A549 (cell line): ENCODE measurements at regions not wholly inside any gene's neighbourhood (a gene's known extent, or its start where the extent isn't known, plus 50 kb on each side); places are given as distances from the start of the nearest gene placed in this dataset.

Experiments
- ATAC-seq, 2 experiments: fragments of 200-7000 bp in 1 of 2; fragments of >200 bp in 1 of 2; cut with Nextera tagmentation in 1 of 2; cut with Tn5 transposase in 1 of 2; 3 replicates each; pipeline versions ENCODE4 v1.8.0 to v1.9.1; 2018 to 2020; ENCODE audit warnings: mild to moderate bottlenecking in 1 of 2, moderate library complexity in 1 of 2
- CTCF ChIA-PET: fragments of 300-600 bp; sonication (Branson Sonifier 250); formaldehyde crosslinking; extraction: SDS; loops from one replicate; lab custom pipeline; 2021; ENCODE audit warnings: antibody characterized with exemption, inconsistent platforms; lab: Yijun Ruan, JAX
- POLR2A ChIA-PET: fragments of 350-600 bp; formaldehyde crosslinking; extraction: SDS; loops from one replicate; lab custom pipeline; 2021; ENCODE audit warnings: antibody characterized with exemption, inconsistent platforms; lab: Yijun Ruan, JAX
- DNase-seq, 2 experiments: peaks; one replicate each; pipeline versions ENCODE4 v3.0.0 to v3.0.0-alpha.2; 2011 to 2016; ENCODE audit warnings: low read depth in 1 of 2, low spot score in 1 of 2
- FAIRE-seq: peaks from 2 replicates; lab custom pipeline; 2011; peaks lifted over from hg19 to GRCh38; lab: Jason Lieb, UNC
- H3K27ac ChIP-seq, 2 experiments: fragments of >200 bp; sonication (Bioruptor Twin); formaldehyde crosslinking; 3 replicates each; pipeline ENCODE4 v1.5.1; 2016 to 2017
- H3K4me1 ChIP-seq: fragments of >200 bp; sonication (Bioruptor Twin); formaldehyde crosslinking; 3 replicates; pipeline ENCODE4 v1.6.1; 2016
- H3K4me2 ChIP-seq: fragments of >200 bp; sonication (Bioruptor Twin); formaldehyde crosslinking; 3 replicates; pipeline ENCODE4 v1.6.1; 2016
- H3K4me3 ChIP-seq: fragments of >200 bp; sonication (Bioruptor Twin); formaldehyde crosslinking; 3 replicates; pipeline ENCODE4 v1.5.1; 2016
- H3K9me3 ChIP-seq: fragments of >200 bp; sonication (Bioruptor Twin); formaldehyde crosslinking; 3 replicates; pipeline ENCODE4 v1.6.1; 2016
- BHLHE40 ChIP-seq: IDR thresholded peaks from 2 replicates; pipeline ENCODE4 v1.6.1; 2012; ENCODE audit warnings: low read depth, low read length, inconsistent platforms
- CHD4 ChIP-seq: fragments of 200-600 bp; sonication (generic); IDR thresholded peaks from 2 replicates; pipeline ENCODE4 v1.6.1; 2016; ENCODE audit warnings: antibody characterized with exemption, mild to moderate bottlenecking, borderline replicate concordance
- E2F6 ChIP-seq: IDR thresholded peaks from 2 replicates; pipeline ENCODE4 v1.6.1; 2012; ENCODE audit warnings: low read depth, borderline replicate concordance
- EHF ChIP-seq: fragments of 250-450 bp; sonication (Bioruptor Pico); IDR thresholded peaks from 2 replicates; pipeline ENCODE4 v1.5.0; 2020; ENCODE audit warnings: mild to moderate bottlenecking
- EHMT2 ChIP-seq: fragments of 200-600 bp; sonication (generic); IDR thresholded peaks from 2 replicates; pipeline ENCODE4 v1.6.1; 2016; ENCODE audit warnings: antibody characterized with exemption, low read depth, mild to moderate bottlenecking, moderate library complexity
- EP300 ChIP-seq, 2 experiments: fragments of >200 bp; sonication (Bioruptor Twin); formaldehyde crosslinking; IDR thresholded peaks; 2 replicates in 1 of 2; 3 replicates in 1 of 2; pipeline ENCODE4 v1.6.1; 2016 to 2017
- FOSL2 ChIP-seq, 2 experiments: fragments of 450-650 bp in 1 of 2; fragments of >200 bp in 1 of 2; sonication (Bioruptor Twin) in 1 of 2; formaldehyde crosslinking; IDR thresholded peaks; 2 replicates each; pipeline versions ENCODE4 v1.5.0 to v1.6.1; 2016 to 2020; ENCODE audit warnings: mild to moderate bottlenecking in 1 of 2, moderate library complexity in 1 of 2
- FOXS1 ChIP-seq: fragments of 250-450 bp; sonication (Bioruptor Pico); IDR thresholded peaks from 2 replicates; pipeline ENCODE4 v1.5.0; 2020; ENCODE audit warnings: mild to moderate bottlenecking, moderate library complexity
- HDAC2 ChIP-seq: fragments of 200-600 bp; sonication (generic); IDR thresholded peaks from 2 replicates; pipeline ENCODE4 v1.6.1; 2016
- HES2 ChIP-seq: fragments of >200 bp; sonication (Bioruptor Twin); formaldehyde crosslinking; IDR thresholded peaks from 2 replicates; pipeline ENCODE4 v1.6.1; 2016
- KDM1A ChIP-seq: fragments of 200-600 bp; sonication (generic); IDR thresholded peaks from 2 replicates; pipeline ENCODE4 v1.6.1; 2016; ENCODE audit warnings: low read depth, mild to moderate bottlenecking
- KDM5A ChIP-seq: fragments of 200-600 bp; sonication (generic); IDR thresholded peaks from 2 replicates; pipeline ENCODE4 v1.6.1; 2016; ENCODE audit warnings: antibody characterized with exemption, mild to moderate bottlenecking
- MAX ChIP-seq: IDR thresholded peaks from 2 replicates; pipeline ENCODE4 v1.6.1; 2012
- MAZ ChIP-seq: fragments of 150-350 bp; IDR thresholded peaks from 2 replicates; pipeline ENCODE4 v1.6.1; 2014; ENCODE audit warnings: antibody characterized with exemption, low read depth, low read length, borderline replicate concordance
- MYC ChIP-seq: IDR thresholded peaks from 2 replicates; pipeline ENCODE4 v1.6.1; 2012; ENCODE audit warnings: mild to moderate bottlenecking, inconsistent platforms, low read length, improper control_type of control experiment, borderline replicate concordance
- NFE2L2 ChIP-seq: fragments of 150-350 bp; conservative IDR thresholded peaks from 2 replicates; pipeline ENCODE4 v1.6.1; 2014; ENCODE audit warnings: low read length
- NPAS2 ChIP-seq: fragments of 250-450 bp; sonication (Bioruptor Pico); IDR thresholded peaks from 2 replicates; pipeline ENCODE4 v1.8.0; 2022; ENCODE audit warnings: mild to moderate bottlenecking, moderate library complexity, borderline replicate concordance
- NR3C1 ChIP-seq: fragments of >200 bp; sonication (Bioruptor Twin); formaldehyde crosslinking; IDR thresholded peaks from 3 replicates; pipeline ENCODE4 v1.6.1; 2017
- PHF8 ChIP-seq: fragments of 200-600 bp; sonication (generic); IDR thresholded peaks from 2 replicates; pipeline ENCODE4 v1.6.1; 2016; ENCODE audit warnings: low read depth, mild to moderate bottlenecking, antibody characterized with exemption, moderate library complexity, borderline replicate concordance
- POLR2AphosphoS2 ChIP-seq: conservative IDR thresholded peaks from 2 replicates; pipeline ENCODE4 v1.6.1; 2012; ENCODE audit warnings: low read length, improper control_type of control experiment, inconsistent platforms
- SMC3 ChIP-seq: fragments of >200 bp; sonication (Bioruptor Twin); formaldehyde crosslinking; IDR thresholded peaks from 3 replicates; pipeline ENCODE4 v1.6.1; 2018; ENCODE audit warnings: inconsistent platforms
- SREBF2 ChIP-seq: fragments of 450-650 bp; IDR thresholded peaks from 2 replicates; pipeline ENCODE4 v1.6.1; 2014; ENCODE audit warnings: mild to moderate bottlenecking, moderate library complexity
- TFCP2L1 ChIP-seq: fragments of 250-450 bp; sonication (Bioruptor Pico); IDR thresholded peaks from 2 replicates; pipeline ENCODE4 v1.5.0; 2021; ENCODE audit warnings: mild to moderate bottlenecking
- TP53 ChIP-seq: fragments of 250-450 bp; sonication (Bioruptor Pico); IDR thresholded peaks from 2 replicates; pipeline ENCODE4 v1.5.0; 2021; ENCODE audit warnings: mild to moderate bottlenecking, moderate library complexity
- ZC3H11A ChIP-seq: fragments of 450-650 bp; IDR thresholded peaks from 2 replicates; pipeline ENCODE4 v1.6.1; 2014; ENCODE audit warnings: antibody characterized with exemption, mild to moderate bottlenecking
- ZNF302 ChIP-seq: fragments of 250-450 bp; sonication (Bioruptor Pico); IDR thresholded peaks from 2 replicates; pipeline ENCODE4 v1.9.0; 2021; ENCODE audit warnings: inconsistent platforms, mild to moderate bottlenecking, moderate library complexity
- ZSCAN20 ChIP-seq: fragments of 250-450 bp; sonication (Bioruptor Pico); IDR thresholded peaks from 2 replicates; pipeline ENCODE4 v1.8.0; 2022; ENCODE audit warnings: mild to moderate bottlenecking, moderate library complexity
- WGBS: methylation state at CpG from one replicate; pipeline ENCODE4 v1.1.6; 2017; ENCODE audit errors: missing lambda C conversion rate; 5-methylcytosine and 5-hydroxymethylcytosine counted together

GRCh38 chr7:32395168-32395567 lies 95.0 kb downstream of the LSM5 start:
- Histone ChIP-seq H3K27ac (no peak overlapping the region), H3K4me1 (no peaks in the 10 kb centered on the region), H3K9me3 (no peaks in the 10 kb centered on the region; the same call in 2 of the 3 replicates), H3K4me3 (no peak overlapping the region), H3K4me2 (no peak overlapping the region)
- no peak for FAIRE-seq
- ChIA-PET CTCF (interaction anchor here (0.9 kb wide), 1 partner anchor 34 kb away, joined by 3 read pairs; no protein-coding TSS in a partner anchor), POLR2A (no interaction called here)
- no peak for ATAC-seq
- no peak for TF ChIP-seq EHF (CRISPR knock-in tag)
- no peak for TF ChIP-seq NPAS2 (CRISPR knock-in tag)
- no peak for TF ChIP-seq HES2
- TF ChIP-seq CHD4: no peak
- no peak for TF ChIP-seq ZNF302 (CRISPR knock-in tag)
- no peak for TF ChIP-seq FOSL2 (IDR thresholded peaks at IDR 0.05)
- no peak for TF ChIP-seq FOSL2 (CRISPR knock-in tag; IDR thresholded peaks at IDR 0.05)
- TF ChIP-seq SMC3: no peak
- no peak for TF ChIP-seq PHF8
- no peak for TF ChIP-seq E2F6
- no peak for DNase-seq
- 36% methylated on average over 1 of the region's 1 CpG for WGBS

GRCh38 chr7:32393861-32394260 lies 96.3 kb downstream of the LSM5 start:
- ChIA-PET CTCF (interaction anchor here (1.2 kb wide), 1 partner anchor 34 kb away, joined by 3 read pairs; no protein-coding TSS in a partner anchor), POLR2A (no interaction called here)
- no peaks in the 10 kb centered on the region; the same call in 2 of the 3 replicates for H3K9me3 ChIP-seq
- H3K4me3 ChIP-seq: no peak overlapping the region
- H3K4me2 ChIP-seq: no peak overlapping the region
- FAIRE-seq: no peak
- WGBS: 0% methylated on average over 1 of the region's 1 CpG
- no peaks in the 10 kb centered on the region for H3K4me1 ChIP-seq
- no peak overlapping the region for H3K27ac ChIP-seq
- no peak for TF ChIP-seq EP300 (IDR thresholded peaks at IDR 0.05)
- no peak for TF ChIP-seq MAX
- DNase-seq: no peak
- ATAC-seq: no peak

- Histone ChIP-seq H3K9me3 (no peaks in the 10 kb centered on the region), H3K27ac (no peak overlapping the region), H3K4me3 (no peak overlapping the region), H3K4me1 (no peaks in the 10 kb centered on the region), H3K4me2 (no peak overlapping the region)
- ATAC-seq (no peak), FAIRE-seq (no peak), DNase-seq (no peak)
- WGBS: 0% methylated on average over 2 of the region's 2 CpGs
- CTCF ChIA-PET: interaction anchor here (1.4 kb wide), 1 partner anchor 89 kb away, joined by 4 read pairs; no protein-coding TSS in a partner anchor
- POLR2A ChIA-PET: no interaction called here
- TF ChIP-seq HDAC2: no peak
- TF ChIP-seq ZSCAN20 (CRISPR knock-in tag): no peak
- TF ChIP-seq HES2: no peak
- TF ChIP-seq BHLHE40: no peak
- TF ChIP-seq MAZ: no peak
Observed at GRCh38 chr7:32390210-32390609, 100.0 kb downstream of the LSM5 start.

GRCh38 chr7:32385316-32385956 lies 104.7 kb downstream of the LSM5 start:
- no peak for ATAC-seq
- no peak for DNase-seq
- TF ChIP-seq PHF8: no peak
- TF ChIP-seq SREBF2: no peak
- no peak for TF ChIP-seq EHF (CRISPR knock-in tag)
- TF ChIP-seq EHMT2: no peak
- TF ChIP-seq FOXS1 (CRISPR knock-in tag): no peak
- no peak for TF ChIP-seq KDM1A
- TF ChIP-seq POLR2AphosphoS2: no peak
- TF ChIP-seq TFCP2L1 (CRISPR knock-in tag): no peak
- TF ChIP-seq KDM5A: no peak
- no peak for TF ChIP-seq MYC
- no peak for TF ChIP-seq TP53 (CRISPR knock-in tag)
- TF ChIP-seq NR3C1: no peak
- TF ChIP-seq NFE2L2: no peak
- no peak for TF ChIP-seq ZC3H11A
- TF ChIP-seq SMC3: no peak
- Histone ChIP-seq H3K4me2 (no peak overlapping the region), H3K4me3 (no peak overlapping the region), H3K4me1 (no peaks in the 10 kb centered on the region), H3K9me3 (no peaks in the 10 kb centered on the region), H3K27ac (no peak overlapping the region)
- ChIA-PET POLR2A (no interaction called here), CTCF (interaction anchor here (0.7 kb wide), 1 partner anchor 13 kb away, joined by 3 read pairs; no protein-coding TSS in a partner anchor)
- WGBS: 3% methylated on average over 2 of the region's 2 CpGs
- FAIRE-seq: no peak
